Tibial nerve (tissue), 4 donors: ENCODE measurements at regions not wholly inside any gene's neighbourhood (a gene's known extent, or its start where the extent isn't known, plus 50 kb on each side); places are given as distances from the start of the nearest gene placed in this dataset.

Experiments
- CTCF ChIP-seq, 5 experiments: fragments of 200-600 bp in 3 of 5; fragments of 450-650 bp in 2 of 5; sonication (generic) in 3 of 5; IDR thresholded peaks; one replicate each; pipeline ENCODE4 v1.5.1; 2016 to 2019; ENCODE audit warnings: antibody characterized with exemption in 5 of 5, mild to moderate bottlenecking in 3 of 5, moderate library complexity in 2 of 5
- EP300 ChIP-seq, 2 donors: sonication (generic); formaldehyde crosslinking; IDR thresholded peaks; one replicate each; pipeline ENCODE4 v1.6.1; 2017; ENCODE audit warnings: antibody characterized with exemption in 2 of 2, mild to moderate bottlenecking in 1 of 2

GRCh38 chr9:117916291-117916690, 212.1 kb downstream of the TLR4 start:
- TF ChIP-seq EP300 (IDR thresholded peaks at IDR 0.05) (no peak), CTCF (IDR thresholded peaks at IDR 0.05) (no peak)
